Stomach (tissue), 8 donors: ENCODE measurements at regions not wholly inside any gene's neighbourhood (a gene's known extent, or its start where the extent isn't known, plus 50 kb on each side); places are given as distances from the start of the nearest gene placed in this dataset.

ENCODE experiments used
- DNase-seq, 2 donors: peaks; one replicate each; pipeline versions ENCODE4 v3.0.0 to v3.0.0-alpha.2; 2013 to 2019
- H3K27ac ChIP-seq, 5 donors: fragments of 200-600 bp in 4 of 5; sonication (generic) in 4 of 5; one replicate each; pipeline ENCODE4 v1.5.1; 2013 to 2019; ENCODE audit warnings: mild to moderate bottlenecking in 1 of 5, moderate library complexity in 1 of 5
- H3K27me3 ChIP-seq, 3 donors: fragments of 200-600 bp; sonication (generic); one replicate each; pipeline ENCODE4 v1.5.1; 2017 to 2019; ENCODE audit warnings: mixed run types in 1 of 3
- H3K36me3 ChIP-seq, 4 donors: fragments of 200-600 bp; sonication (generic); 1 replicate in 3 of 4; 2 replicates in 1 of 4; pipeline ENCODE4 v1.5.1; 2016 to 2019
- H3K4me1 ChIP-seq, 4 donors: fragments of 200-600 bp; sonication (generic); one replicate each; pipeline ENCODE4 v1.5.1; 2016 to 2019
- H3K4me3 ChIP-seq, 4 donors: fragments of 200-600 bp; sonication (generic) in 3 of 4; one replicate each; pipeline ENCODE4 v1.5.1; 2016 to 2019; ENCODE audit warnings: mild to moderate bottlenecking in 1 of 4
- H3K9me3 ChIP-seq, 4 donors: fragments of 200-600 bp; sonication (generic); one replicate each; pipeline ENCODE4 v1.5.1; 2016 to 2019
- EP300 ChIP-seq: sonication (generic); formaldehyde crosslinking; IDR thresholded peaks from one replicate; pipeline ENCODE4 v1.6.1; 2017; ENCODE audit warnings: antibody characterized with exemption
- POLR2A ChIP-seq, 4 donors: fragments of 450-650 bp; IDR thresholded peaks; one replicate each; pipeline ENCODE4 v1.6.1; 2016; ENCODE audit warnings: antibody characterized with exemption in 4 of 4, control low read depth in 2 of 4, mild to moderate bottlenecking in 1 of 4, moderate library complexity in 1 of 4
- POLR2AphosphoS5 ChIP-seq, 3 donors: sonication (generic); formaldehyde crosslinking; IDR thresholded peaks; one replicate each; pipeline ENCODE4 v1.6.1; 2016; ENCODE audit warnings: antibody characterized with exemption in 3 of 3
- WGBS, 5 donors: extraction: QIAGEN DNeasy Blood & Tissue Kit in 3 of 5; methylation state at CpG; one replicate each; pipeline versions ENCODE4 v1.1.5 to v1.1.7; 2013 to 2018; 5-methylcytosine and 5-hydroxymethylcytosine counted together
- intact Hi-C: fragments of 100-400 bp; cut with DNase I; formaldehyde crosslinking; loops from one replicate; pipeline ENCODE4 v1.15.1; 2023; ENCODE audit warnings: low total_unique reads
- TF ChIP-seq, protein P1 (sequence below), 7 experiments: fragments of 450-650 bp in 4 of 7; fragments of 200-600 bp in 3 of 7; sonication (generic) in 3 of 7; IDR thresholded peaks; one replicate each; pipeline ENCODE4 v1.5.1; 2016 to 2019; ENCODE audit warnings: antibody characterized with exemption in 7 of 7, control low read depth in 2 of 7, mild to moderate bottlenecking in 1 of 7
- donor health status: healthy with polysubstance abuse.
- donor health status: Bipolar disorder and iron deficiency.
- donor health status: healthy.

DNA sequence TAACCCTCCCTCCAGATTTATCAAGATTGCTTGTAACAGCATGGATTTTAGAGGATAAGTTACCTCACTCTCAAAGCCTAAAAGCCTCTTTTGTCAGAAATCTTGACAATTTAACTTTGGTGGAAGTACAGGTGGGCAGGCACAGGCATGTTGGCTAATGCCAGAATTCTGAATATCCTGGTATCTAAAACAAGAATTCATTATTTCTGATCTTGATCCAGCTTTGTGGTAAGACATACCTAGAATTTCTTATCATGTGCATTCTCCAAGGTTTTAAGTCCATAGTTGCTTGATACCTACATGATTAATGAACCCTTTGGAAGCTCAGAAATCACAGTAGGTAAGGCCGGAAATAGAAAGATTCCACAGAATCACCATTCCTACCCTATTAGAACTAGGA lies 109.9 kb upstream of the TTC14 start:
- intact Hi-C loops = no loop called here
- TF ChIP-seq POLR2A (IDR thresholded peaks at IDR 0.05) (no peak), POLR2AphosphoS5 (IDR thresholded peaks at IDR 0.05) (no peak), EP300 (no peak)
- TF ChIP-seq, protein P1, sequence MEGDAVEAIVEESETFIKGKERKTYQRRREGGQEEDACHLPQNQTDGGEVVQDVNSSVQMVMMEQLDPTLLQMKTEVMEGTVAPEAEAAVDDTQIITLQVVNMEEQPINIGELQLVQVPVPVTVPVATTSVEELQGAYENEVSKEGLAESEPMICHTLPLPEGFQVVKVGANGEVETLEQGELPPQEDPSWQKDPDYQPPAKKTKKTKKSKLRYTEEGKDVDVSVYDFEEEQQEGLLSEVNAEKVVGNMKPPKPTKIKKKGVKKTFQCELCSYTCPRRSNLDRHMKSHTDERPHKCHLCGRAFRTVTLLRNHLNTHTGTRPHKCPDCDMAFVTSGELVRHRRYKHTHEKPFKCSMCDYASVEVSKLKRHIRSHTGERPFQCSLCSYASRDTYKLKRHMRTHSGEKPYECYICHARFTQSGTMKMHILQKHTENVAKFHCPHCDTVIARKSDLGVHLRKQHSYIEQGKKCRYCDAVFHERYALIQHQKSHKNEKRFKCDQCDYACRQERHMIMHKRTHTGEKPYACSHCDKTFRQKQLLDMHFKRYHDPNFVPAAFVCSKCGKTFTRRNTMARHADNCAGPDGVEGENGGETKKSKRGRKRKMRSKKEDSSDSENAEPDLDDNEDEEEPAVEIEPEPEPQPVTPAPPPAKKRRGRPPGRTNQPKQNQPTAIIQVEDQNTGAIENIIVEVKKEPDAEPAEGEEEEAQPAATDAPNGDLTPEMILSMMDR (IDR thresholded peaks at IDR 0.05) = no peak
- Histone ChIP-seq H3K36me3 (no peaks in the 10 kb centered on the region), H3K4me3 (no peak overlapping the region), H3K27me3 (no peaks in the 10 kb centered on the region), H3K27ac (no peak overlapping the region), H3K4me1 (no peaks in the 10 kb centered on the region), H3K9me3 (peaks cover 0 to 5% (median 0%) of the 10 kb centered on the region in 4 donors)
- WGBS, 5 donors = 78 to 96% (median 90%) methylated on average over 1 of the region's 1 CpG
- no peak for DNase-seq

DNA sequence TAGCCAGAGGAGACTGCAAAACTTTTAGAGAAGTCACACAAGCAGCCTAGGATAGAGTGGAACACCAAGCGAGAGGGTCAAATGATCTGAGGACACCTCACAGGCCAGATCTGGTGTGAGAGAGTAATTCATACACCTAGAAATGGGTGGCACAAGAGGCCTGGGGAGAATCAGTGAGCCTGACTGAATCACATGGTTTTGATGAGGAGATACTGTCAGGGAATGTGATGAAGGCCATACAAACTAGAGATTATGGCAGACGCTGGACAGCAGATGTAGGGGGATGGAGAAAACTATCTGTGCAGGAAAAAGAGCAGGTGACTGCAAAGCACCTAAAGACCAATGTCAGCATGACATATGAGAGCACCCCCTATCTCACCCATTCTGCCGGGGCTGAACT lies 105.0 kb upstream of the TTC14 start:
- WGBS, 5 donors = 69 to 80% (median 75%) methylated on average over 3 of the region's 3 CpGs
- no peak for TF ChIP-seq EP300
- Histone ChIP-seq H3K4me1 (no peaks in the 10 kb centered on the region), H3K27me3 (no peaks in the 10 kb centered on the region), H3K9me3 (peaks cover 6 to 38% (median 24%) of the 10 kb centered on the region in 4 donors), H3K4me3 (no peak overlapping the region), H3K27ac (no peak overlapping the region), H3K36me3 (no peaks in the 10 kb centered on the region)
- intact Hi-C loops = no loop called here
- DNase-seq = no peak

DNA sequence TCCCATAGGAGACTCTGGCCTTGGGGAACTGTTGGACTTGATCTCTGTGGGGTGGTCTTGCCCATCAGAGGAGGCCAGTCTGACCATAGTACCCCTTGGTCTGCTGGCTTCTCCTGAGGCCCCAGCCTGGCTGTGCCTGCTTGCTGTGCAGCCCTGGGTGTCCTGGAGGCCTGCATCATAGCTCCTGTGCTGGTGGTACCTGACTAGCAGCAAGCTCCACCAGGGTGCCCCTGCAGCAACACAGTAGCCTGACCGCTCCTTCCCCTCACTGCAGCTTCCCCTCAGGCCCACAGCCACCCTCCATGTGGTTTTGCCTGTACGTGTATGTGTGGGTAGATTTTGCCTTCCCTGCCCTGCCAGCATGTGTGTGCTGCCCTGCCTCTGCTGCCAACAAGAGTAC lies 85.6 kb upstream of the TTC14 start:
- WGBS, 5 donors = 75 to 94% (median 78%) methylated on average over 2 of the region's 2 CpGs
- intact Hi-C loops = no loop called here

DNA sequence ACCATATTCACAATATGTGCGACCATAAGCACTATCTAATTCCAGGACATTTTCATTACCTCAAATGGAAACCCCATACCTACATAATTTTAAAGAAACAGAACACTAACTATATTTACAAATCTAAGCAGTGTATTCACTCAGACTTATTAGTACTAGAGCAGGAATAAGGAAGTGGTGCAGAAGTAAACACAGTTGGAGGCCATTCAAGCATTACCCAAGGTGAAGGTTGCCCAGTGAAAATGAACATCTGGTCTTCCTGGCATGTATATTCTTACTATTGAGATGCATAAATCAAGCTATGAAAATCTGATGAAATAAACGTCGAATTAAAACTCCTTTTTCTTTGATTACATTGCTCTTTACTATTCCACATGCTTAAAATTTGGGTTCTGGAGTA lies 78.9 kb upstream of the TTC14 start:
- intact Hi-C loops = no loop called here
- no peaks in the 10 kb centered on the region for H3K4me1 ChIP-seq
- no peak overlapping the region for H3K4me3 ChIP-seq
- 79 to 88% (median 86%) methylated on average over 3 of the region's 3 CpGs for WGBS, 5 donors
- DNase-seq = no peak
- no peaks in the 10 kb centered on the region for H3K27me3 ChIP-seq
- no peak overlapping the region for H3K27ac ChIP-seq
- no peaks in the 10 kb centered on the region for H3K36me3 ChIP-seq
- TF ChIP-seq EP300 (no peak), POLR2A (IDR thresholded peaks at IDR 0.05) (no peak), POLR2AphosphoS5 (IDR thresholded peaks at IDR 0.05) (no peak)
- TF ChIP-seq, protein P1 (IDR thresholded peaks at IDR 0.05) = no peak
- H3K9me3 ChIP-seq = peaks cover 0 to 7% (median 2%) of the 10 kb centered on the region in 4 donors

More for the DNA sequence above, 85.6 kb upstream of the TTC14 start:
- no peak for DNase-seq
- no peaks in the 10 kb centered on the region for H3K4me1 ChIP-seq
- peaks cover 0 to 22% (median 8%) of the 10 kb centered on the region in 4 donors for H3K9me3 ChIP-seq
- no peak for TF ChIP-seq POLR2A (IDR thresholded peaks at IDR 0.05)
- no peak for TF ChIP-seq EP300
- TF ChIP-seq, protein P1 (IDR thresholded peaks at IDR 0.05) = no peak
- TF ChIP-seq POLR2AphosphoS5 (IDR thresholded peaks at IDR 0.05) = no peak
- H3K4me3 ChIP-seq = no peak overlapping the region
- no peaks in the 10 kb centered on the region for H3K36me3 ChIP-seq
- no peaks in the 10 kb centered on the region for H3K27me3 ChIP-seq
- H3K27ac ChIP-seq = no peak overlapping the region

DNA sequence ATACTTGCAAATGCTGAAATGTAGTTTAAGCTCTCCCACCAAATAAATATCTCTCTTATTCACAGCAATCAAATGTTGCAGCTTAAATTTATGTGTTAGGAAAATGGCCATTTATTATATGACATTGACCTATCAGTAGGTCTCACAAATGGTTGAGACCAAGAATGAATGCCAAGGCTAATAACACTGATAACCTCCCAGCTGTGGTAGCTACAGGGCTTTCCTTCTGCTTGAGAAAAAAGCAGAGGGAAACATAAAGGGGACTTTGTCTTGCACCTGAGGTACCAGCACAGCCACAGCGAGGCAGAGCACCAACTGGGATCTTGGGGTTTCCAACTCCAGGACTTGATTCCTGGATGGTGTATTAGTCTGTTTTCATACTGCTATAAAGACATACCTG lies 73.1 kb upstream of the TTC14 start:
- Histone ChIP-seq H3K27me3 (no peaks in the 10 kb centered on the region), H3K27ac (no peak overlapping the region), H3K4me1 (no peaks in the 10 kb centered on the region), H3K36me3 (no peaks in the 10 kb centered on the region), H3K4me3 (no peak overlapping the region), H3K9me3 (peaks cover 0 to 11% (median 0%) of the 10 kb centered on the region in 4 donors)
- 48 to 76% (median 71%) methylated on average over 1 of the region's 1 CpG for WGBS, 5 donors
- TF ChIP-seq EP300 (no peak), POLR2A (IDR thresholded peaks at IDR 0.05) (no peak), POLR2AphosphoS5 (IDR thresholded peaks at IDR 0.05) (no peak)
- TF ChIP-seq, protein P1 (IDR thresholded peaks at IDR 0.05) = no peak
- intact Hi-C loops = no loop called here
- no peak for DNase-seq
